HEK293 (cell line): ENCODE measurements at regions not wholly inside any gene's neighbourhood (a gene's known extent, or its start where the extent isn't known, plus 50 kb on each side); places are given as distances from the start of the nearest gene placed in this dataset.

Source experiments
- CTCF ChIA-PET: fragments of 350-600 bp; formaldehyde crosslinking; extraction: SDS; loops from one replicate; lab custom pipeline; 2021; ENCODE audit warnings: antibody characterized with exemption; lab: Yijun Ruan, JAX
- POLR2A ChIA-PET: fragments of 300-600 bp; formaldehyde crosslinking; extraction: SDS; loops from one replicate; lab custom pipeline; 2020; ENCODE audit warnings: antibody characterized with exemption, inconsistent platforms; lab: Yijun Ruan, JAX
- H3K27ac ChIP-seq: fragments of 200-500 bp; sonication (Bioruptor generic); 2 replicates; pipeline ENCODE4 v1.5.1; 2014; ENCODE audit warnings: low read depth, low read length, control low read depth, inconsistent platforms; ENCODE audit errors: extremely low read depth
- H3K36me3 ChIP-seq, 2 experiments: fragments of 200-500 bp in 1 of 2; sonication (Bioruptor generic) in 1 of 2; 1 replicate in 1 of 2; 2 replicates in 1 of 2; pipeline ENCODE4 v1.5.1; 2014 to 2017; ENCODE audit warnings: inconsistent platforms in 2 of 2, low read length in 2 of 2; ENCODE audit not compliant: control insufficient read depth in 2 of 2, insufficient read depth in 1 of 2
- H3K4me1 ChIP-seq: fragments of 200-500 bp; sonication (Bioruptor generic); 2 replicates; pipeline ENCODE4 v1.5.1; 2014; ENCODE audit warnings: mild to moderate bottlenecking, low read length, inconsistent platforms; ENCODE audit not compliant: control insufficient read depth, insufficient read depth
- H3K4me3 ChIP-seq: 2 replicates; pipeline ENCODE4 v1.5.1; 2011; ENCODE audit warnings: low read depth, mild to moderate bottlenecking, control low read depth, low read length, moderate library complexity
- H3K9me3 ChIP-seq: fragments of 200-500 bp; sonication (Bioruptor generic); 2 replicates; pipeline ENCODE4 v1.5.1; 2014; ENCODE audit warnings: low read depth, low read length, inconsistent platforms; ENCODE audit not compliant: control insufficient read depth, insufficient read depth
- HOXD13 ChIP-seq: sonication (generic); formaldehyde crosslinking; IDR thresholded peaks from 2 replicates; pipeline ENCODE4 v1.8.0; 2022; ENCODE audit warnings: missing genetic modification reagents, borderline replicate concordance
- KLF16 ChIP-seq: fragments of 450-650 bp; formaldehyde crosslinking; IDR thresholded peaks from 2 replicates; pipeline ENCODE4 v1.5.1; 2017; ENCODE audit warnings: missing biosample characterization, missing genetic modification characterization
- MEIS1 ChIP-seq: sonication (generic); formaldehyde crosslinking; IDR thresholded peaks from 2 replicates; pipeline ENCODE4 v1.8.1; 2022; ENCODE audit warnings: missing genetic modification reagents, mild to moderate bottlenecking, borderline replicate concordance
- PBX3 ChIP-seq: sonication (generic); formaldehyde crosslinking; IDR thresholded peaks from 2 replicates; pipeline ENCODE4 v1.8.1; 2022; ENCODE audit warnings: mild to moderate bottlenecking, moderate library complexity, missing genetic modification reagents
- SCRT1 ChIP-seq: fragments of 450-650 bp; formaldehyde crosslinking; IDR thresholded peaks from 2 replicates; pipeline ENCODE4 v1.5.1; 2016; ENCODE audit warnings: missing biosample characterization, missing genetic modification characterization, borderline replicate concordance
- TSHZ1 ChIP-seq: fragments of 450-650 bp; formaldehyde crosslinking; IDR thresholded peaks from 2 replicates; pipeline ENCODE4 v1.5.1; 2016; ENCODE audit warnings: missing biosample characterization, missing genetic modification characterization, borderline replicate concordance
- ZNF133 ChIP-seq: fragments of 450-650 bp; formaldehyde crosslinking; IDR thresholded peaks from 2 replicates; pipeline ENCODE4 v1.5.1; 2016; ENCODE audit warnings: missing biosample characterization, missing genetic modification characterization
- ZNF280C ChIP-seq: fragments of 450-650 bp; formaldehyde crosslinking; IDR thresholded peaks from 2 replicates; pipeline ENCODE4 v1.5.1; 2016; ENCODE audit warnings: missing biosample characterization, missing genetic modification characterization
- ZNF366 ChIP-seq: fragments of 450-650 bp; formaldehyde crosslinking; conservative IDR thresholded peaks from 2 replicates; pipeline ENCODE4 v1.5.1; 2016; ENCODE audit warnings: missing biosample characterization, missing genetic modification characterization
- ZNF423 ChIP-seq: fragments of 450-650 bp; formaldehyde crosslinking; IDR thresholded peaks from 2 replicates; pipeline ENCODE4 v1.5.1; 2016; ENCODE audit warnings: missing biosample characterization, missing genetic modification characterization
- ZNF426 ChIP-seq: fragments of 450-650 bp; formaldehyde crosslinking; IDR thresholded peaks from 2 replicates; pipeline ENCODE4 v1.5.1; 2017; ENCODE audit warnings: missing biosample characterization, missing genetic modification characterization, mild to moderate bottlenecking, inconsistent platforms, moderate library complexity
- ZNF488 ChIP-seq: fragments of 450-650 bp; formaldehyde crosslinking; IDR thresholded peaks from 2 replicates; pipeline ENCODE4 v1.5.1; 2016; ENCODE audit warnings: missing biosample characterization, missing genetic modification characterization
- ZNF561 ChIP-seq: fragments of 450-650 bp; IDR thresholded peaks from 2 replicates; pipeline ENCODE4 v1.5.1; 2018; ENCODE audit warnings: missing biosample characterization, missing genetic modification characterization, borderline replicate concordance
- ZNF624 ChIP-seq: fragments of 450-650 bp; formaldehyde crosslinking; IDR thresholded peaks from 2 replicates; pipeline ENCODE4 v1.5.1; 2017; ENCODE audit warnings: missing biosample characterization, missing genetic modification characterization
- ZNF626 ChIP-seq: fragments of 450-650 bp; sonication (Bioruptor Pico); formaldehyde crosslinking; IDR thresholded peaks from 2 replicates; pipeline ENCODE4 v1.5.1; 2018; ENCODE audit warnings: missing biosample characterization, missing genetic modification characterization, inconsistent platforms
- ZNF664 ChIP-seq: fragments of 450-650 bp; formaldehyde crosslinking; IDR thresholded peaks from 2 replicates; pipeline ENCODE4 v1.5.1; 2016; ENCODE audit warnings: missing biosample characterization, missing genetic modification characterization
- ZNF677 ChIP-seq: fragments of 450-650 bp; IDR thresholded peaks from 2 replicates; pipeline ENCODE4 v1.5.0; 2018; ENCODE audit warnings: missing biosample characterization, mild to moderate bottlenecking, missing genetic modification characterization, moderate library complexity
- ZNF830 ChIP-seq: fragments of 450-650 bp; IDR thresholded peaks from 2 replicates; pipeline ENCODE4 v1.5.0; 2018; ENCODE audit warnings: missing biosample characterization, missing genetic modification characterization, low read depth, mild to moderate bottlenecking, moderate library complexity
- TF ChIP-seq, protein P1 (sequence below): fragments of 450-650 bp; formaldehyde crosslinking; IDR thresholded peaks from 2 replicates; pipeline ENCODE4 v1.5.1; 2016; ENCODE audit warnings: missing biosample characterization, missing genetic modification characterization
- TF ChIP-seq, protein P2 (sequence below): fragments of 450-650 bp; formaldehyde crosslinking; IDR thresholded peaks from 2 replicates; pipeline ENCODE4 v1.5.1; 2016; ENCODE audit warnings: missing biosample characterization, missing genetic modification characterization

DNA sequence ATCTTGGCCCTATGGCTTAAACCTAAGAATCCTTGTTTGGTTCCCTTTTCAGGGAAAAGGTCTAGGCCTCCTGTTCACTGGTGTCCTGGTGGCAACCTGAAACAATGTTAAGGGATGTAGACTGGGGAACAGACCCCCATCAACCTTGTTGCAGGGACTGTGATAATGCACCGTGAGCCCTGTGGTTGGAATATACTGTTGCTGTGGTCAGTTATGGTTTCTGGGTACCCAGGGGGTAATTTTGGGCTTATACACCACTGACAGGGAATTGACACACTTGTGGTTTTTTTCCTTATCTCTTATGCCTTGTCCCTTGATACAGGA lies 64.0 kb upstream of the WDR1 start:
- ChIA-PET POLR2A (no interaction called here), CTCF (interaction anchor here (1.1 kb wide), 1 partner anchor 15 kb away, joined by 3 read pairs; no protein-coding TSS in a partner anchor)
- no peak for TF ChIP-seq TSHZ1
- no peak for TF ChIP-seq KLF16 (tag by site-specific recombination)
- no peak for TF ChIP-seq ZNF624 (tag by site-specific recombination)
- TF ChIP-seq ZNF423 (tag by site-specific recombination): no peak
- TF ChIP-seq ZNF133 (tag by site-specific recombination): no peak
- TF ChIP-seq, protein P1, sequence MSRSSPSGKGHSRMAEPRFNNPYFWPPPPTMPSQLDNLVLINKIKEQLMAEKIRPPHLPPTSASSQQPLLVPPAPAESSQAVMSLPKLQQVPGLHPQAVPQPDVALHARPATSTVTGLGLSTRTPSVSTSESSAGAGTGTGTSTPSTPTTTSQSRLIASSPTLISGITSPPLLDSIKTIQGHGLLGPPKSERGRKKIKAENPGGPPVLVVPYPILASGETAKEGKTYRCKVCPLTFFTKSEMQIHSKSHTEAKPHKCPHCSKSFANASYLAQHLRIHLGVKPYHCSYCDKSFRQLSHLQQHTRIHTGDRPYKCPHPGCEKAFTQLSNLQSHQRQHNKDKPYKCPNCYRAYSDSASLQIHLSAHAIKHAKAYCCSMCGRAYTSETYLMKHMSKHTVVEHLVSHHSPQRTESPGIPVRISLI (tag by site-specific recombination): no peak
- no peak for TF ChIP-seq MEIS1
- no peak for TF ChIP-seq ZNF626 (tag by site-specific recombination)
- no peak for TF ChIP-seq PBX3
- no peak for TF ChIP-seq ZNF366 (tag by site-specific recombination)
- no peak for TF ChIP-seq HOXD13 (CRISPR knock-in tag)
- TF ChIP-seq SCRT1 (tag by site-specific recombination): no peak
- TF ChIP-seq, protein P2, sequence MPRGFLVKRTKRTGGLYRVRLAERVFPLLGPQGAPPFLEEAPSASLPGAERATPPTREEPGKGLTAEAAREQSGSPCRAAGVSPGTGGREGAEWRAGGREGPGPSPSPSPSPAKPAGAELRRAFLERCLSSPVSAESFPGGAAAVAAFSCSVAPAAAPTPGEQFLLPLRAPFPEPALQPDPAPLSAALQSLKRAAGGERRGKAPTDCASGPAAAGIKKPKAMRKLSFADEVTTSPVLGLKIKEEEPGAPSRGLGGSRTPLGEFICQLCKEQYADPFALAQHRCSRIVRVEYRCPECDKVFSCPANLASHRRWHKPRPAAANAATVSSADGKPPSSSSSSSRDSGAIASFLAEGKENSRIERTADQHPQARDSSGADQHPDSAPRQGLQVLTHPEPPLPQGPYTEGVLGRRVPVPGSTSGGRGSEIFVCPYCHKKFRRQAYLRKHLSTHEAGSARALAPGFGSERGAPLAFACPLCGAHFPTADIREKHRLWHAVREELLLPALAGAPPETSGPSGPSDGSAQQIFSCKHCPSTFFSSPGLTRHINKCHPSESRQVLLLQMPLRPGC (tag by site-specific recombination): no peak
- no peak for TF ChIP-seq ZNF280C (tag by site-specific recombination)
- no peaks in the 10 kb centered on the region for H3K36me3 ChIP-seq
- H3K27ac ChIP-seq: no peak overlapping the region
- H3K4me1 ChIP-seq: no peaks in the 10 kb centered on the region
- no peaks in the 10 kb centered on the region for H3K9me3 ChIP-seq
- no peak overlapping the region for H3K4me3 ChIP-seq

- POLR2A ChIA-PET: no interaction called here
- no peaks in the 10 kb centered on the region for H3K9me3 ChIP-seq
- no peak overlapping the region for H3K27ac ChIP-seq
- TF ChIP-seq ZNF488 (tag by site-specific recombination) (no peak), ZNF561 (tag by site-specific recombination) (no peak), ZNF677 (tag by site-specific recombination) (no peak), ZNF830 (tag by site-specific recombination) (no peak), ZNF664 (no peak), ZNF426 (no peak)
- H3K4me3 ChIP-seq: no peak overlapping the region
- CTCF ChIA-PET: no interaction called here
- no peaks in the 10 kb centered on the region for H3K4me1 ChIP-seq
- H3K36me3 ChIP-seq: no peaks in the 10 kb centered on the region
Observed at GRCh38 chr4:10179957-10180602, 63.5 kb upstream of the WDR1 start.
